ENCODE measurements at regions not wholly inside any gene's neighbourhood (a gene's known extent, or its start where the extent isn't known, plus 50 kb on each side); places are given as distances from the start of the nearest gene placed in this dataset.
"Not testable (repeated sequence)": the region's sequence is repeated elsewhere in the genome, so short reads cannot be mapped to it uniquely, and the experiment has no call there.

DNA sequence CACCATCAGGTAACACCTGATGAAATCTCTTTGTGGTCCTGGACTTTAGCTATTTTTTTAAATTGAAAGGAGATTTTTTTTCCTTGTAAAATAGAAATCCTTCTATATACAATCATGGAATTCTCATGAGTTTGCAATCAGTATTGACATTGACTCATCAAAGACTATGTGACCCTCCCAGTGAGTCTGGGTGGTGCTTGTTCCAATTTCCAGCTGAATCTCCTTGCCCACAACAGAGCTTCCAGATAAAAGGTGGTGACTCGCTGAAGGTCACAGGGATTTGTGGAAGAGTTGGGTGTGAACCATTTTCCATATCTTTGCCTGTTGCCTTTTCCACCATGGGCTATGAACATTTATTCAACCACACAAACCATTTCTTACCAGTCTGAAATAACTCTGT lies 486.6 kb downstream of the AJAP1 start:
- Histone ChIP-seq H3K36me3 (ENCODE audit: control insufficient read depth, insufficient read depth, low read length) (no peaks in the 10 kb centered on the region), H3K4me1 (ENCODE audit: control insufficient read depth, insufficient read depth, low read length) (peaks cover 9% of the 10 kb centered on the region), H3K9ac (ENCODE audit: low read depth, low read length) (no peak overlapping the region), H3K4me3 (ENCODE audit: low read depth, low read length) (no peak overlapping the region), H3K27ac (ENCODE audit: low read depth, low read length) (no peak overlapping the region), H3K9me3 (ENCODE audit: control insufficient read depth, insufficient read depth, low read length) (no peaks in the 10 kb centered on the region), H3K27me3 (ENCODE audit: control insufficient read depth, insufficient read depth, low read length) (no peaks in the 10 kb centered on the region)

DNA sequence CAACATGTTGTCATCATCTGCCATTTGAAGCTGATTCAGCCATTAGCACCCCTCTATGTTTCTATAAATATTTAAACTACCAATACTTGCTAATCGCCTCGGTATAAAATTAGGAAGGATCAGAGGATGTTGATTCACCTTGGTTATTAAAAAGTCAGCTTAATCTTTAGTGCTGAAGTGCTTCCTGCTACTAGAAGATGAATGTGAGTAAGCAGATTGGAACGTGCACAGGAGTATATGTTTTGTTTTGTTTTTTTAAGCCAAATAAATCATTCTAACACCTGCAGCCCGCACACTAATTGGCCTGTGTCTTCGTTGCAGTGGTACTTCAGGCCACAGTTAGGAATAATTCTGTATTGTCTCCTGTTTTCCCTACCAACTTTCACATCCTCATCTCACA lies 485.7 kb downstream of the AJAP1 start:
- no peak overlapping the region for H3K9ac ChIP-seq (ENCODE audit: low read depth, low read length)
- H3K4me1 ChIP-seq (ENCODE audit: control insufficient read depth, insufficient read depth, low read length), result peaks cover 9% of the 10 kb centered on the region
- H3K27ac ChIP-seq (ENCODE audit: low read depth, low read length), result no peak overlapping the region
- H3K27me3 ChIP-seq (ENCODE audit: control insufficient read depth, insufficient read depth, low read length), result no peaks in the 10 kb centered on the region
- no peak overlapping the region for H3K4me3 ChIP-seq (ENCODE audit: low read depth, low read length)
- no peaks in the 10 kb centered on the region for H3K9me3 ChIP-seq (ENCODE audit: control insufficient read depth, insufficient read depth, low read length)
- no peaks in the 10 kb centered on the region for H3K36me3 ChIP-seq (ENCODE audit: control insufficient read depth, insufficient read depth, low read length)

DNA sequence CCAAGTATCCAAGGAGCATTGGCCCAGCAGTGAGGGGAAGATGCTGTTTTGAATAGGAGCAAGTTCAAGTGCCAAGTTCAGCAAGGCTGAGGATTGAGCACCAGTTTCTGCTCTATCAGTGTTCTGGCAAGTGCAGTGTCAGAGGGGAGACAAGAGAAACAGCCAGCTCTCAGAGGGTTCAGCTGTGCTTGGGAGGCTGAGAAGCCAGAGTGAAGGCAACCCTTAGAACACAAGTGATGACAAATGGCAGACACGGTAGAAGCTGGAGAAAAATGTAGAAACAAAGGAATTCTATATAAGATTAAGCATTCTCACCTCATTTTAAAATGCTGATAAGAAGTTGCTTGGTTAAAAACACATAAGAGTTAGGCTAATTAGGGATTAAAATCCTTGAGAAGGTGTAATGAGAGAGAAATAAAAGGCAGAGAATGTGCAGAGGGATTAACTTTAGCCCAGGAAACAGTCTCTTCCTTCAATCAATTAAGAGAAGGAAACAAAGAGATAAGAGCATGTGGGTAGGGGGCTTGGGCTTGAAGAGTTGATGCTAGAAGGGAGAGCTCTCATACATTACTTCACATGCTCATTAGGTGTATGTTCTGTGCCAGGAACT lies 475.4 kb downstream of the AJAP1 start:
- Histone ChIP-seq H3K4me1 (ENCODE audit: control insufficient read depth, insufficient read depth, low read length) (no peaks in the 10 kb centered on the region), H3K9ac (ENCODE audit: low read depth, low read length) (no peak overlapping the region), H3K9me3 (ENCODE audit: control insufficient read depth, insufficient read depth, low read length) (peaks cover 8% of the 10 kb centered on the region; the same call in 1 of the 2 replicates)

DNA sequence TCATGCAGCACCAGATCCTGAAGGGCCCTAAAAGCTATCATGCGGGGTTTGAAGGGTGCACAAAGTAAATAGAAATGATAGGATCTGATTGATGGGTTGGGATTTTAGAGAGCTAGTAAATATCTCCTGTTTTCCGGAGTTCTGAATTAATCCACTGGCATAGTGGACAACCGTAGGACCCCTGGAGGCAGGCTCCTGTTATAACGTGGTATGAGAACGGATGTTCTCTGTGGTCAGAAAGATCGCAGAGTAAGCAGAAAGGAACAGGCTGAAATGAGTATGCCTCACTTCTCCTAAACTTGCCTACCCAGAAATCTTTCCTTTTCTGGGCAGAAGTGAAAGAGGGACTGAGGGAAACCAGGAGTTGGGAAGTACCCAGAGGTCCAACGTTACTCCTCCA lies 470.8 kb downstream of the AJAP1 start:
- Histone ChIP-seq H3K36me3 (ENCODE audit: control insufficient read depth, insufficient read depth, low read length) (no peaks in the 10 kb centered on the region), H3K9ac (ENCODE audit: low read depth, low read length) (no peak overlapping the region), H3K4me1 (ENCODE audit: control insufficient read depth, insufficient read depth, low read length) (peaks cover 16% of the 10 kb centered on the region; the same call in 1 of the 2 replicates), H3K4me3 (ENCODE audit: low read depth, low read length) (no peak overlapping the region), H3K27me3 (ENCODE audit: control insufficient read depth, insufficient read depth, low read length) (no peaks in the 10 kb centered on the region), H3K27ac (ENCODE audit: low read depth, low read length) (no peak overlapping the region), H3K9me3 (ENCODE audit: control insufficient read depth, insufficient read depth, low read length) (peaks cover 8% of the 10 kb centered on the region; the same call in 1 of the 2 replicates)

More for the DNA sequence above, 475.4 kb downstream of the AJAP1 start:
- H3K27me3 ChIP-seq (ENCODE audit: control insufficient read depth, insufficient read depth, low read length), result no peaks in the 10 kb centered on the region
- H3K4me3 ChIP-seq (ENCODE audit: low read depth, low read length), result no peak overlapping the region
- no peaks in the 10 kb centered on the region for H3K36me3 ChIP-seq (ENCODE audit: control insufficient read depth, insufficient read depth, low read length)
- H3K27ac ChIP-seq (ENCODE audit: low read depth, low read length), result no peak overlapping the region

DNA sequence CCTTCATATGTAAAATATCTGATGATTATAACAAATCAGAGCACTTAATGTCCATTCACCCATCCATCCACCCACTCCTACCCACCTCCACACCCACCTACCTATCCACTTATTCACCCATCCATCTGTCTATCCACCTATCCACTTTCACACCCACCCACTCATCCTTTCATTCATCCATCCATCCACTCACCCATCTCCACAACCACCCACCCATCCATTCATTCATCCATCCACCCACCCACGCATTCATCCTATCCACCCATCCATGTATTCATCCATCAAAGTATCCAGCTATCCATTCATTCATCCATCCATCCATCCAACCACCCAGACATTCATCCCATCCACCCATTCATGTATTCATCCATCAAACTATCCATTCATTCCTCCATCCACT lies 466.1 kb downstream of the AJAP1 start:
- Histone ChIP-seq H3K9ac (ENCODE audit: low read depth, low read length) (no peak overlapping the region), H3K4me1 (ENCODE audit: control insufficient read depth, insufficient read depth, low read length) (peaks cover 28% of the 10 kb centered on the region), H3K27ac (ENCODE audit: low read depth, low read length) (no peak overlapping the region), H3K4me3 (ENCODE audit: low read depth, low read length) (no peak overlapping the region), H3K9me3 (ENCODE audit: control insufficient read depth, insufficient read depth, low read length) (no peaks in the 10 kb centered on the region), H3K36me3 (ENCODE audit: control insufficient read depth, insufficient read depth, low read length) (no peaks in the 10 kb centered on the region), H3K27me3 (ENCODE audit: control insufficient read depth, insufficient read depth, low read length) (no peaks in the 10 kb centered on the region)

DNA sequence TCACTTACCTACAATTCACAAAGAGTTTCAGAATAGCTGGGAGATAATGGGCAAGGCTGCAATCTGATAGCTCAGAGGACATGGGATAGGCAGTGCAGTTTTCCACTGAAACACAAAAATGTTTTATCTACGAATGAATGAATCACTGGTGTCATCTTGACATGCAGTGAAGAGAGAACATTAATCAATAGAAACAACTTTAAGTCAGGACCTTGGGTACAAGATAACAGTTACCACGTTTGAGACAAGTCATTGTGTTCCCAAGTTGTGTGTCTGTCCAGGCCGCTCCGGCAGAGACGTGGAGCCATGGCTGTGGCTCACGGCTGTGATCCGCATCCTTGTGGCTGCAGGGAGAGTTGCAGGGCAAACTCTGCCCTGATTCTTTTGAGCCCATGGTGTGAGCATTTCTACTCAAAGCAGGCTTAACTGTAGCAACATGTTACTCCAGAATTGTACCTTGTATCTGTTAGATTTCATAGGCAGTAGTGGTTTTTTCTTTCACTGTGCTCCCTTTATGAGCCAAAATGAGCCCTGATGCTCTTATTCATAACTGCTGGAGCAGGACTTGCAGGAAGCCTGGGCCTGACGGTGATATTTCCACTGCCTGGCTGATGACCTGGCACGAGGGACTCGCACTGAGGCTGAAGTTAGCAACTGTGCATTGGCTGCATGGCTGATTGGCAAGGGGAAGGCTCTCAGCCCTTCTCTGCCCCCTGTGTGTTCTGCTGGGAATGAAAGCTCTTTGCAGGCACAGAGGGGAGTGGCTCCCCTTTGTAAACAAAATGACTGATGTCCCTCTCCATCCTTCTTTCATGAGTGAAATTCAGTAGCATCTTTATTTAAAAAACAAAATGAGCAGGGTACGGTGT lies 465.2 kb downstream of the AJAP1 start:
- Histone ChIP-seq H3K4me1 (ENCODE audit: control insufficient read depth, insufficient read depth, low read length) (peaks cover 28% of the 10 kb centered on the region), H3K4me3 (ENCODE audit: low read depth, low read length) (no peak overlapping the region), H3K9me3 (ENCODE audit: control insufficient read depth, insufficient read depth, low read length) (no peaks in the 10 kb centered on the region), H3K27ac (ENCODE audit: low read depth, low read length) (peak overlapping the region; percentile 7), H3K36me3 (ENCODE audit: control insufficient read depth, insufficient read depth, low read length) (no peaks in the 10 kb centered on the region), H3K27me3 (ENCODE audit: control insufficient read depth, insufficient read depth, low read length) (no peaks in the 10 kb centered on the region), H3K9ac (ENCODE audit: low read depth, low read length) (no peak overlapping the region)

DNA sequence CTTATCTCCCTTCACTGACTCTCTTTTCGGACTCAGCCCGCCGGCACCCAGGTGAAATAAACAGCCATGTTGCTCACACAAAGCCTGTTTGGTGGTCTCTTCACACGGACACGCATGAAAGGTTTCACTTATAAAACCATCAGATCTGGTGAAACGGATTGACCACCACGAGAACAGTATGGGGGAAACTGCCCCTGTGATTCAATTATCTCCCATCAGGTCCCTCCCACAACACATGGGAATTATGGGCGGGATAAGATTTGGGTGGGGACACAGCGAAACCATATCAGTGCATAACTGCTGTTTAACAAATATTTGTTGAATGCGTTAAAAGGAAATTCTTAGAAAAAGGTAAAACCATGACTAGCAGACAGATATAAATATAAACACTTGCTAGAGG lies 464.4 kb downstream of the AJAP1 start:
- not testable (repeated sequence) for H3K27ac ChIP-seq (ENCODE audit: low read depth, low read length); H3K9me3 ChIP-seq (ENCODE audit: control insufficient read depth, insufficient read depth, low read length); H3K36me3 ChIP-seq (ENCODE audit: control insufficient read depth, insufficient read depth, low read length); H3K9ac ChIP-seq (ENCODE audit: low read depth, low read length); H3K27me3 ChIP-seq (ENCODE audit: control insufficient read depth, insufficient read depth, low read length); H3K4me3 ChIP-seq (ENCODE audit: low read depth, low read length)
- H3K4me1 ChIP-seq (ENCODE audit: control insufficient read depth, insufficient read depth, low read length), result peaks cover 28% of the 10 kb centered on the region

DNA sequence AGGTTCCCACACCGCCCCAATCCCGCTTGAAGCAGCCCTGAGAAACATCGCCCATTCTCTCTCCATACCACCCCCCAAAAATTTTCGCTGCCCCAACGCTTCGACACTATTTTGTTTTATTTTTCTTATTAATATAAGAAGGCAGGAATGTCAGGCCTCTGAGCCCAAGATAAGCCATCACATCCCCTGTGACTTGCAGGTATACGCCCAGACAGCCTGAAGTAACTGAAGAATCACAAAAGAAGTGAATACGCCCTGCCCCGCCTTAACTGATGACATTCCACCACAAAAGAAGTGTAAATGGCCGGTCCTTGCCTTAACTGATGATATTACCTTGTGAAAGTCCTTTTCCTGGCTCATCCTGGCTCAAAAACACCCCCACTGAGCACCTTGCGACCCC lies 463.9 kb downstream of the AJAP1 start:
- not testable (repeated sequence) for H3K27me3 ChIP-seq (ENCODE audit: control insufficient read depth, insufficient read depth, low read length); H3K36me3 ChIP-seq (ENCODE audit: control insufficient read depth, insufficient read depth, low read length); H3K27ac ChIP-seq (ENCODE audit: low read depth, low read length); H3K4me3 ChIP-seq (ENCODE audit: low read depth, low read length); H3K9ac ChIP-seq (ENCODE audit: low read depth, low read length); H3K9me3 ChIP-seq (ENCODE audit: control insufficient read depth, insufficient read depth, low read length)
- H3K4me1 ChIP-seq (ENCODE audit: control insufficient read depth, insufficient read depth, low read length), result peaks cover 32% of the 10 kb centered on the region

DNA sequence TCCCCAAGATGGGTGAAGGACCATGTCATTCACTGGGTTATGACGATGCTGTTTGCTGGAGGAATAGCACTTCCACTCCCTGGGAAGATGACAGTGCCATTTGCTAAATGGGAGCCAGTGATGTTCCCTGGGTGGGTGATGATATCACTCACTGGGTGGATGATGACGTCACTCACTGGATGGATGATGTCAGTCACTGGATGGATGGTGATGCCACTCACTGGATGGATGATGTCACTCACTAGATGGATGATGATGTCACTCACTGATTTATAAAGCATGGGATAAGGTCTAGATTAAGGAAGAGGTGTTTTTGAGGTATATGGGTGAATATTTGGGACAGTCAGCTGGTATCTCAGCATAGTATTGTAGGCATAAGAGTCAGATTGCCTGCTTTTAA lies 457.2 kb downstream of the AJAP1 start:
- Histone ChIP-seq H3K27ac (ENCODE audit: low read depth, low read length) (no peak overlapping the region), H3K27me3 (ENCODE audit: control insufficient read depth, insufficient read depth, low read length) (no peaks in the 10 kb centered on the region), H3K4me3 (ENCODE audit: low read depth, low read length) (no peak overlapping the region), H3K36me3 (ENCODE audit: control insufficient read depth, insufficient read depth, low read length) (no peaks in the 10 kb centered on the region), H3K4me1 (ENCODE audit: control insufficient read depth, insufficient read depth, low read length) (peaks cover 22% of the 10 kb centered on the region), H3K9ac (ENCODE audit: low read depth, low read length) (no peak overlapping the region), H3K9me3 (ENCODE audit: control insufficient read depth, insufficient read depth, low read length) (no peaks in the 10 kb centered on the region)

DNA sequence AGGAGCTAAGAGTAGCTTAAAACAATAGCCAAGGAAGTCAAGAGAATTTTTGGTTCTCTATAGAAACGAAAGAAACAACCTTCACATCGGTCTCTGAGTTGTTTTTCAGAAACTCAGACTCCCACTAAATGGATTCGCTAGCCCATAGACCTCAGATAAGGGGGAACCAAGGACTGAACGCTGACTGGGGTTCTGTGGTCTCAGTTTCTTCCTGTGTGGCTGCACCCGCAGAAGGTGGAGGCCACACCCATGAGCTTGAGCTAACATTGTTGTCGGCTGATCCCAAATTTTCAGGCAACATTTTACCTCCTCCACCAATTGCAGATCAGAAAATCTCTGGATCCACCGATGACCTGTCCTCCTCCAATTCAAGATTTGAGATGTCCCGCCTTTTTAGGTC lies 456.1 kb downstream of the AJAP1 start:
- H3K27me3 ChIP-seq (ENCODE audit: control insufficient read depth, insufficient read depth, low read length), result no peaks in the 10 kb centered on the region
- H3K4me3 ChIP-seq (ENCODE audit: low read depth, low read length), result no peak overlapping the region
- H3K27ac ChIP-seq (ENCODE audit: low read depth, low read length), result no peak overlapping the region
- no peaks in the 10 kb centered on the region for H3K36me3 ChIP-seq (ENCODE audit: control insufficient read depth, insufficient read depth, low read length)
- H3K9me3 ChIP-seq (ENCODE audit: control insufficient read depth, insufficient read depth, low read length), result no peaks in the 10 kb centered on the region
- peaks cover 22% of the 10 kb centered on the region for H3K4me1 ChIP-seq (ENCODE audit: control insufficient read depth, insufficient read depth, low read length)
- no peak overlapping the region for H3K9ac ChIP-seq (ENCODE audit: low read depth, low read length)

DNA sequence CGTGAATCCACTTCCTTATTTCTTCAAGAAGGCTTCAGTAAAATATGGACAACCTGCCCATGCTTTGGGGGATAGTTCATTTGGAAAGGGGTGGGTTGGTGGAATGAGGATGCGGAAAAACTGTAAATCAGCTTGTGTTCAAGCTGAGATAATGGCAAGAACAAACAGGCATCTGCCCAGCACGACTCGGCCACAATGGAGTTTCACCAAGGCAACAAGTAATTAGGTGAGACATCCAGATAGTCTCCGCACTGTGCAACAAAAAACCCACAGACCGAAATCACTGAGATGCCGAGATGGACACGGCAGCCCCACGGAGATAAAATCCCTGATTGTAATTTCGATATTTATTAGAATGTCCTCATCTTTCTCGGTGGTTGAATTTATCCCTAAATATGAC lies 455.2 kb downstream of the AJAP1 start:
- Histone ChIP-seq H3K9ac (ENCODE audit: low read depth, low read length) (no peak overlapping the region), H3K27ac (ENCODE audit: low read depth, low read length) (no peak overlapping the region), H3K27me3 (ENCODE audit: control insufficient read depth, insufficient read depth, low read length) (no peaks in the 10 kb centered on the region), H3K4me1 (ENCODE audit: control insufficient read depth, insufficient read depth, low read length) (peaks cover 22% of the 10 kb centered on the region), H3K36me3 (ENCODE audit: control insufficient read depth, insufficient read depth, low read length) (no peaks in the 10 kb centered on the region), H3K9me3 (ENCODE audit: control insufficient read depth, insufficient read depth, low read length) (no peaks in the 10 kb centered on the region), H3K4me3 (ENCODE audit: low read depth, low read length) (no peak overlapping the region)

Measured in HUES48 (cell line).